ENCODE measurements at regions not wholly inside any gene's neighbourhood (a gene's known extent, or its start where the extent isn't known, plus 50 kb on each side); places are given as distances from the start of the nearest gene placed in this dataset.

- intact Hi-C loops (cut with DNase I): no loop called here
- DNase-seq: peak in 1 of 10 donors; percentile 4
Measured at GRCh38 chr1:5812295-5812694, 179.9 kb downstream of the NPHP4 start.

- DNase-seq: peak in 3 of 10 donors; percentile 18 to 74 (median 73)
- intact Hi-C loops (cut with DNase I): no loop called here
Measured at GRCh38 chr1:5811419-5811818, 180.8 kb downstream of the NPHP4 start.

GRCh38 chr1:5810553-5811270, 181.5 kb downstream of the NPHP4 start:
- DNase-seq: peak in 1 of 10 donors; percentile 10
- intact Hi-C loops (cut with DNase I): no loop called here

GRCh38 chr1:5810131-5810530, 182.1 kb downstream of the NPHP4 start:
- DNase-seq: peak in 1 of 10 donors; percentile 22
- intact Hi-C loops (cut with DNase I): no loop called here

- intact Hi-C loops (cut with DNase I): no loop called here
- DNase-seq: peak in 1 of 10 donors; percentile 8
Measured at GRCh38 chr1:5809207-5809788, 182.9 kb downstream of the NPHP4 start.

GRCh38 chr1:5803851-5804250, 188.4 kb downstream of the NPHP4 start:
- no peak for DNase-seq
- intact Hi-C loops (cut with DNase I): no loop called here

- intact Hi-C loops (cut with DNase I): no loop called here
- DNase-seq: no peak
Measured at GRCh38 chr1:5802606-5803005, 189.6 kb downstream of the NPHP4 start.

GRCh38 chr1:5798904-5799303, 193.3 kb downstream of the NPHP4 start:
- DNase-seq: no peak
- intact Hi-C loops (cut with DNase I): no loop called here

GRCh38 chr1:5798151-5798730, 194.0 kb downstream of the NPHP4 start:
- intact Hi-C loops (cut with DNase I): no loop called here
- DNase-seq: peak in 1 of 10 donors; percentile 40

- intact Hi-C loops (cut with DNase I): no loop called here
- DNase-seq: peak in 1 of 10 donors; percentile 14
Measured at GRCh38 chr1:5796028-5796427, 196.2 kb downstream of the NPHP4 start.

- no peak for DNase-seq
- intact Hi-C loops (cut with DNase I): no loop called here
Measured at GRCh38 chr1:5794279-5794678, 197.9 kb downstream of the NPHP4 start.

- peak in 1 of 10 donors; percentile 11 for DNase-seq
- intact Hi-C loops (cut with DNase I): no loop called here
Measured at GRCh38 chr1:5793516-5793915, 198.7 kb downstream of the NPHP4 start.

GRCh38 chr1:5781079-5781478, 211.1 kb downstream of the NPHP4 start:
- no peak for DNase-seq
- intact Hi-C loops (cut with DNase I): no loop called here

GRCh38 chr1:5780324-5780716, 211.9 kb downstream of the NPHP4 start:
- DNase-seq: peak in 1 of 10 donors; percentile 8
- intact Hi-C loops (cut with DNase I): no loop called here

- intact Hi-C loops (cut with DNase I): no loop called here
- DNase-seq: peak in 2 of 10 donors; percentile 43 to 59
Measured at GRCh38 chr1:5779608-5780323, 212.5 kb downstream of the NPHP4 start.

- intact Hi-C loops (cut with DNase I): no loop called here
- DNase-seq: peak in 1 of 10 donors; percentile 50
Measured at GRCh38 chr1:5776035-5776550, 216.1 kb downstream of the NPHP4 start.

GRCh38 chr1:5774019-5774418, 218.2 kb downstream of the NPHP4 start:
- DNase-seq: no peak
- intact Hi-C loops (cut with DNase I): no loop called here

- intact Hi-C loops (cut with DNase I): no loop called here
- DNase-seq: no peak
Measured at GRCh38 chr1:5771788-5772187, 220.4 kb downstream of the NPHP4 start.

GRCh38 chr1:5770981-5771765, 221.1 kb downstream of the NPHP4 start:
- intact Hi-C loops (cut with DNase I): no loop called here
- DNase-seq: peak in 5 of 10 donors; percentile 45 to 94 (median 68)

GRCh38 chr1:5769760-5770159, 222.5 kb downstream of the NPHP4 start:
- peak in 2 of 10 donors; percentile 53 to 64 for DNase-seq
- intact Hi-C loops (cut with DNase I): no loop called here
